Neural progenitor cell (in vitro differentiated cells): ENCODE measurements at regions not wholly inside any gene's neighbourhood (a gene's known extent, or its start where the extent isn't known, plus 50 kb on each side); places are given as distances from the start of the nearest gene placed in this dataset.

Source experiments
- DNase-seq: peaks from one replicate; pipeline ENCODE4 v3.0.0-alpha.2; 2016; ENCODE audit warnings: low spot score
- H2AFZ ChIP-seq: fragments of 200-600 bp; sonication (generic); replicated peaks from 2 replicates; pipeline ENCODE4 v1.6.1; 2016; ENCODE audit warnings: antibody characterized with exemption
- H3F3A ChIP-seq: fragments of 200-600 bp; sonication (generic); 2 replicates; pipeline ENCODE4 v1.6.1; 2016; ENCODE audit warnings: antibody characterized with exemption, low read depth
- H3K27ac ChIP-seq: fragments of 200-600 bp; sonication (generic); 2 replicates; pipeline ENCODE4 v1.5.1; 2016; ENCODE audit warnings: mild to moderate bottlenecking
- H3K27me3 ChIP-seq: fragments of 200-600 bp; sonication (generic); 2 replicates; pipeline ENCODE4 v1.6.1; 2016; ENCODE audit warnings: mild to moderate bottlenecking, moderate library complexity
- H3K36me3 ChIP-seq: fragments of 200-600 bp; sonication (generic); 2 replicates; pipeline ENCODE4 v1.5.1; 2016
- H3K4me1 ChIP-seq: fragments of 200-600 bp; sonication (generic); 2 replicates; pipeline ENCODE4 v1.6.1; 2016; ENCODE audit warnings: mixed run types
- H3K4me2 ChIP-seq: fragments of 200-600 bp; sonication (generic); 2 replicates; pipeline ENCODE4 v1.6.1; 2016
- H3K4me3 ChIP-seq: fragments of 200-600 bp; sonication (generic); 2 replicates; pipeline ENCODE4 v1.5.1; 2016
- H3K79me2 ChIP-seq: fragments of 200-600 bp; sonication (generic); 2 replicates; pipeline ENCODE4 v1.6.1; 2016; ENCODE audit warnings: low read depth
- H3K9ac ChIP-seq: fragments of 200-600 bp; sonication (generic); 2 replicates; pipeline ENCODE4 v1.6.1; 2016
- H3K9me3 ChIP-seq: fragments of 200-600 bp; sonication (generic); 2 replicates; pipeline ENCODE4 v1.5.1; 2016; ENCODE audit warnings: low read depth
- H4K20me1 ChIP-seq: fragments of 200-600 bp; sonication (generic); 2 replicates; pipeline ENCODE4 v1.6.1; 2016; ENCODE audit warnings: low read depth
- H3K27ac Mint-ChIP-seq: 3 replicates; pipeline ENCODE4 v1.8.0; 2021; ENCODE audit warnings: mixed read lengths
- H3K27me3 Mint-ChIP-seq: 2 replicates; pipeline ENCODE4 v1.8.0; 2022; ENCODE audit warnings: low read depth, mild to moderate bottlenecking, inconsistent platforms, moderate library complexity, mixed read lengths; ENCODE audit not compliant: insufficient read depth
- H3K36me3 Mint-ChIP-seq: 3 replicates; pipeline ENCODE4 v1.8.0; 2021; ENCODE audit warnings: mixed read lengths
- H3K4me1 Mint-ChIP-seq: 3 replicates; pipeline ENCODE4 v1.8.0; 2021; ENCODE audit warnings: mixed read lengths
- H3K4me3 Mint-ChIP-seq: 3 replicates; pipeline ENCODE4 v1.8.0; 2021; ENCODE audit warnings: mild to moderate bottlenecking, moderate library complexity, mixed read lengths
- H3K9me3 Mint-ChIP-seq: 3 replicates; pipeline ENCODE4 v1.8.0; 2020; ENCODE audit warnings: mixed read lengths
- EZH2 ChIP-seq: fragments of 200-600 bp; sonication (generic); IDR thresholded peaks from 2 replicates; pipeline ENCODE4 v1.6.1; 2017; ENCODE audit warnings: antibody characterized with exemption, mild to moderate bottlenecking, moderate library complexity
- EZH2phosphoT487 ChIP-seq: fragments of 200-600 bp; sonication (generic); IDR thresholded peaks from 2 replicates; pipeline ENCODE4 v1.6.1; 2017; ENCODE audit warnings: antibody characterized with exemption
- TF ChIP-seq, protein P1 (sequence below): fragments of 200-600 bp; sonication (generic); IDR thresholded peaks from 2 replicates; pipeline ENCODE4 v1.5.1; 2017; ENCODE audit warnings: antibody characterized with exemption, mild to moderate bottlenecking

DNA sequence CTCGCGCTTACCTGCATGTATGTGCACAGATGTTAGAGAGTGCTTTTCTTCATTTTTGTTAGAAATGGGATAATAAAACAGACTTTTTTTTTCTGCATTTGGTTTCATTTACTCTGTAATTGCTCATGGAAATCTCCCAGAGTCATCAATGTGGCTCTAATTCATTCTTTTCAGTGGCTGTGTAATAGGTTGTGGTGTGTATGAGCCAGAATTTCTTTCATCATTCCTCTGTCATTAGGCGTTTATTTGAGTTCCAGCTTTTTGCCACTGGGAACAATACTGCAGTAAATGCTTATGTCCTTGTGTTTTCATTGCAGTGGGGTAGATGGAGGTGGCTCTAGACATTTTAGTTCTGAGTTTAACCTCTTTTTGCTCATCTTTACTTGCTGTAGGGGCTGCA, 118.9 kb downstream of the NXNL2 start:
- Mint-ChIP-seq H3K36me3 (no peaks in the 10 kb centered on the region), H3K27ac (no peak overlapping the region), H3K4me3 (no peak overlapping the region), H3K27me3 (peaks cover 5% of the 10 kb centered on the region), H3K4me1 (peaks cover 8% of the 10 kb centered on the region), H3K9me3 (peaks cover 5% of the 10 kb centered on the region)
- H3K79me2 ChIP-seq = no peaks in the 10 kb centered on the region
- no peak overlapping the region for H2AFZ ChIP-seq
- H3K4me1 ChIP-seq = peaks cover 13% of the 10 kb centered on the region
- H3F3A ChIP-seq = no peaks in the 10 kb centered on the region
- H3K27me3 ChIP-seq = no peaks in the 10 kb centered on the region
- no peak overlapping the region for H3K27ac ChIP-seq
- no peak overlapping the region for H3K9ac ChIP-seq
- H3K4me3 ChIP-seq = no peak overlapping the region
- no peaks in the 10 kb centered on the region for H3K36me3 ChIP-seq
- H4K20me1 ChIP-seq = no peaks in the 10 kb centered on the region
- TF ChIP-seq, protein P1, sequence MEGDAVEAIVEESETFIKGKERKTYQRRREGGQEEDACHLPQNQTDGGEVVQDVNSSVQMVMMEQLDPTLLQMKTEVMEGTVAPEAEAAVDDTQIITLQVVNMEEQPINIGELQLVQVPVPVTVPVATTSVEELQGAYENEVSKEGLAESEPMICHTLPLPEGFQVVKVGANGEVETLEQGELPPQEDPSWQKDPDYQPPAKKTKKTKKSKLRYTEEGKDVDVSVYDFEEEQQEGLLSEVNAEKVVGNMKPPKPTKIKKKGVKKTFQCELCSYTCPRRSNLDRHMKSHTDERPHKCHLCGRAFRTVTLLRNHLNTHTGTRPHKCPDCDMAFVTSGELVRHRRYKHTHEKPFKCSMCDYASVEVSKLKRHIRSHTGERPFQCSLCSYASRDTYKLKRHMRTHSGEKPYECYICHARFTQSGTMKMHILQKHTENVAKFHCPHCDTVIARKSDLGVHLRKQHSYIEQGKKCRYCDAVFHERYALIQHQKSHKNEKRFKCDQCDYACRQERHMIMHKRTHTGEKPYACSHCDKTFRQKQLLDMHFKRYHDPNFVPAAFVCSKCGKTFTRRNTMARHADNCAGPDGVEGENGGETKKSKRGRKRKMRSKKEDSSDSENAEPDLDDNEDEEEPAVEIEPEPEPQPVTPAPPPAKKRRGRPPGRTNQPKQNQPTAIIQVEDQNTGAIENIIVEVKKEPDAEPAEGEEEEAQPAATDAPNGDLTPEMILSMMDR = no peak
- DNase-seq = no peak
- no peaks in the 10 kb centered on the region for H3K9me3 ChIP-seq
- no peak overlapping the region for H3K4me2 ChIP-seq

DNA sequence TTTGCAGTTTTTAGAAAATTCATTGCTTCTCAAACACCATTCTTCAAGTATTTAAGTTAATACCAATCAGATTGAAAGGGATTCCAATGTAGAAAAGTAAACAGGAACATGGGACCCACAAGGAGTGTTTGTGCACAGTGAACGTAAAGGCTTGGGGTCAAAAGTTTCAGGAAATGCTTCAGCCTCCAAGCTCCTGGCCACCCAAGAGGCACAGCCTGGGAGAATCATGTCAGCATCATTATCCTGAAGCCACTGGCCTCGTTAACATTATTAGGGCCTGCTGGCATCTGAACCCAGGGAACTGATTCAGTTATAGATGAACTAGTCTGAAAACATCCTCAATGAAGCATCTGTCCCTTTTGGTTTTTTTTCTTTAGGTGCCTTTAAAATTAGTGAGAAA, 122.9 kb downstream of the NXNL2 start:
- Mint-ChIP-seq H3K4me1 (peaks cover 5% of the 10 kb centered on the region), H3K4me3 (no peak overlapping the region), H3K27me3 (peaks cover 5% of the 10 kb centered on the region), H3K9me3 (peaks cover 4% of the 10 kb centered on the region), H3K27ac (no peak overlapping the region), H3K36me3 (no peaks in the 10 kb centered on the region)
- Histone ChIP-seq H3F3A (no peaks in the 10 kb centered on the region), H4K20me1 (no peaks in the 10 kb centered on the region), H3K27ac (no peak overlapping the region), H3K36me3 (no peaks in the 10 kb centered on the region), H3K4me1 (peaks cover 4% of the 10 kb centered on the region), H3K4me3 (no peak overlapping the region), H3K27me3 (no peaks in the 10 kb centered on the region), H3K9me3 (no peaks in the 10 kb centered on the region), H3K4me2 (no peak overlapping the region), H2AFZ (no peak overlapping the region), H3K9ac (no peak overlapping the region), H3K79me2 (no peaks in the 10 kb centered on the region)
- peak; percentile 27 for DNase-seq
- TF ChIP-seq EZH2phosphoT487 (no peak), EZH2 (no peak)
- TF ChIP-seq, protein P1 = no peak

DNA sequence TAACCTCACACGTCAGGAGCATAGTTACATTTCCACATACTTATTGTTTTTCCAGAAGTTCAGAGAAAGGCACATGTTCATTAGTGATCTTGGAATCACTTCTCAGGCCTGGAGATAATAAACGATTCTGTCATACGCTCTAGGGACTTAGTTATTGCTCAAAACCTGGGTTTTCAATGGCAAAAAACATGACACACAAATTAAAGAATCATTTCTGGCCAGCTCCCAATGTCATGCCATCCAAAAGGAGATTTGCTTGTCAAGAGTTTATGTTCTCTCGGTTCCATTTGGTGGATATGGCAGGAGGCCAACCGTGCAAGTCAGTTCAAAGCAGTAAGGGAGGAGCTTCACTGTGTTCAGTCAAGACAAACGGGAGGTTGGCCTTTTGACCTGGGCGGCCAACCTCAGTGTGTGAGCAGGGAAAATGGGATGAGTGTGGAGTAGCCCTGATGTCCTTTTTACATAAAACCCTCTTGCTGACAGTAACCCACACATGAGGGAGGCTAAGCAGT, 123.4 kb downstream of the NXNL2 start:
- H3K9me3 Mint-ChIP-seq = peaks cover 4% of the 10 kb centered on the region
- peaks cover 4% of the 10 kb centered on the region for H3K4me1 ChIP-seq
- no peaks in the 10 kb centered on the region for H4K20me1 ChIP-seq
- no peaks in the 10 kb centered on the region for H3K9me3 ChIP-seq
- H3K36me3 ChIP-seq = no peaks in the 10 kb centered on the region
- no peak for DNase-seq
- H3K36me3 Mint-ChIP-seq = no peaks in the 10 kb centered on the region
- H3K27ac Mint-ChIP-seq = no peak overlapping the region
- no peak overlapping the region for H3K4me2 ChIP-seq
- H3K27me3 Mint-ChIP-seq = peaks cover 5% of the 10 kb centered on the region
- peaks cover 5% of the 10 kb centered on the region for H3K4me1 Mint-ChIP-seq
- H3K4me3 ChIP-seq = no peak overlapping the region
- TF ChIP-seq, protein P1 = no peak
- TF ChIP-seq EZH2phosphoT487 = no peak
- TF ChIP-seq EZH2 = no peak
- H3F3A ChIP-seq = no peaks in the 10 kb centered on the region
- H2AFZ ChIP-seq = no peak overlapping the region
- H3K79me2 ChIP-seq = no peaks in the 10 kb centered on the region
- H3K4me3 Mint-ChIP-seq = no peak overlapping the region
- H3K27me3 ChIP-seq = no peaks in the 10 kb centered on the region
- no peak overlapping the region for H3K27ac ChIP-seq
- H3K9ac ChIP-seq = no peak overlapping the region

DNA sequence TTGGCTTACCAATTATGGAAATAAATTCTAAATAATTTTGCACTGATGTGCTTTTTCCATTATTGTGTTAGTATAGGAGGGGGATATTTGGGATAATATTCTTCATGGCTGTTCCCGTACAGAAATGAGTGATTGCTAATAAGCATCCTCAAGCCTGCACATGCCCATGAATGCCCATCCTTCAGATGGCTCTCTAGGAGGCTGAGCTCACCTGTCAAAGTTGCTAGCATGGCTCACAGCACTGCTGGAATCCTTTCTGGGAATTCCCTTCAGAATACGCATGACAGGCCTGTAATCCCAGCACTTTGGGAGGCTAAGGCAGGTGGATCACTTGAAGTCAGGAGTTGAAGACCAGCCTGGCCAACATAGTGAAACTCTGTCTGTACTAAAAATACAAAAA, 124.1 kb downstream of the NXNL2 start:
- Histone ChIP-seq H4K20me1 (no peaks in the 10 kb centered on the region), H3K27me3 (no peaks in the 10 kb centered on the region), H3F3A (no peaks in the 10 kb centered on the region), H3K27ac (no peak overlapping the region), H3K9me3 (no peaks in the 10 kb centered on the region), H3K4me2 (no peak overlapping the region), H2AFZ (no peak overlapping the region), H3K79me2 (no peaks in the 10 kb centered on the region), H3K36me3 (no peaks in the 10 kb centered on the region), H3K4me3 (no peak overlapping the region), H3K9ac (no peak overlapping the region), H3K4me1 (peaks cover 4% of the 10 kb centered on the region)
- Mint-ChIP-seq H3K27ac (no peak overlapping the region), H3K4me1 (peaks cover 5% of the 10 kb centered on the region), H3K9me3 (peaks cover 4% of the 10 kb centered on the region), H3K36me3 (no peaks in the 10 kb centered on the region), H3K27me3 (peaks cover 5% of the 10 kb centered on the region), H3K4me3 (no peak overlapping the region)
- TF ChIP-seq, protein P1 = no peak
- no peak for TF ChIP-seq EZH2phosphoT487
- TF ChIP-seq EZH2 = no peak
- DNase-seq = no peak
